Urothelium cell line (cell line): ENCODE measurements at regions not wholly inside any gene's neighbourhood (a gene's known extent, or its start where the extent isn't known, plus 50 kb on each side); places are given as distances from the start of the nearest gene placed in this dataset.

ENCODE experiments used
- DNase-seq: peaks from one replicate; pipeline ENCODE4 v3.0.0; 2011; ENCODE audit warnings: low spot score, mixed read lengths
- FAIRE-seq: peaks from 2 replicates; lab custom pipeline; 2011; peaks lifted over from hg19 to GRCh38; lab: Jason Lieb, UNC

DNA sequence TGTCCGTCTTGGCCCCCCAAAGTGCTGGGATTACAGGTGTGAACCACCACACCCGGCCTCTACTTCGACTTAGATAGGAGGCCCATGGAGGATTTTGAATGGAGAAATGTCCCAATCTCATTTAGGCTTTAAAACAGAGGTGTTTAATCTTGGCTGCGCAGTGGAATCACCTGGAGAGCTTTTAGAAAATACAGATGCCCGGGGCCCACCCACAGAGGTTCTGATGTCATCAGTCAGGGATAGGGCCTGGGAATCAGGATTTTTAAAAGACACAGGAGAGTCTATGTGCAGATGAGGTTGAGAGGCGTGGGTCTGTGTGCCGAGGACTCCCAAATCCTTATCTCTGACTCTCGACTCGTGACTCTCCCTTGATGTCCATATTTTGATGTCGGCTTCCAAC, 124.0 kb upstream of the BOD1 start:
- DNase-seq (no peak), FAIRE-seq (no peak)

- FAIRE-seq = no peak
- DNase-seq = no peak
Observed at GRCh38 chr5:173741087-173741486, 124.6 kb upstream of the BOD1 start.

- FAIRE-seq (no peak), DNase-seq (no peak)
Observed at GRCh38 chr5:173741729-173742431, 125.4 kb upstream of the BOD1 start.

- FAIRE-seq (no peak), DNase-seq (no peak)
Observed at GRCh38 chr5:173742432-173742816, 126.0 kb upstream of the BOD1 start.

DNA sequence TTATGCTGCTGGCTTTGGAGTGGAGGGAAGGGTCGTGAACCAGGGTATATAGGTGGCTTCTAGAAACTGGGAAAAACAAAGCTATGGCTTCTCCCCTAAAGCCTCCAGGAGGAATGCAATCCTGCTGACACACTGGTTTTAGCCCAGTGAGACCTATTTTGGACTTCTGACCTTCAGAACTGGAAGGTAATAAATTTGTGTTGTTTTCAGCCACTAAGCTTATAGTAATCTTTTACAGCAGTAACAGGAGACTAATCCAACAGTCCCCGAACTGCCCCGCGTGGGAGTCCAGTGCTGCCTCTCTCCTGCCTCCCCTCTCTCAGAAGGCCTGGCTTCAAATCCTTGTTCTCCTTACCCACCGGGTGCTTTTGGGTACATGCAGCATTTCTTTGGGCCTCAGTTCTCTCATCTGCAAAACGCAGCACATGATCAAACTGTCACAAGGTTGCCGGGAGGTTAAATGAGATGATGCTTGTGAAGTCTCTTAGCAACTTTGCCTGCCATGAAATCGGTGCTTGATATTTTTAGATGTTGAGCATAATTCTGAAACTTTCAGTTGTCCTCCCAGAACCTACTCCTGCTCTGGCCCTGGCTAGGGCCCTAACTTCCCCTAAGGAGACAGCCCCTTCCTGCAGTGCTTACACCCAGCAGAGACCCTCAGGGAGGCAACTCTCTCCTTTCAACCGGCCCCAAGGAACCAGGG, 127.3 kb upstream of the BOD1 start:
- DNase-seq (no peak), FAIRE-seq (no peak)

DNA sequence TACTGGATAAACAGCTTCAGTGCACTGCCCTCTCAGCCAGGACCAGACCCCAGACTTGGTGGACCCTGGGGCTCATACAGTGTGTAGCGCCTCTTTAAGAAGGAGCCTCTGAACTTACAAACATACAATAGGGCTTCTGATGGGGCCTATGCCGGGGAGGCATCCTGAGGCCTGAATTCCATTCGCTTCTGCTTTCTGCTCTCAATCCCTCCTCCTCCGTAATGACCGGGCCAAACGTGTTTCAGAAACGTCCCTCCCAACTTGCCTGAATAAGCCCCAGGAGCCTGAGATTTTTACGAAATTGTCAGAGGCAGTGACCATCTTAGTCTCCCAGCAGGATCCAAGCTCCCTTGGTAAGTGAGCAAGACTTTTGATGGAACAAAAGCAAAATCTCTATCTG, 128.1 kb upstream of the BOD1 start:
- no peak for FAIRE-seq
- no peak for DNase-seq

DNA sequence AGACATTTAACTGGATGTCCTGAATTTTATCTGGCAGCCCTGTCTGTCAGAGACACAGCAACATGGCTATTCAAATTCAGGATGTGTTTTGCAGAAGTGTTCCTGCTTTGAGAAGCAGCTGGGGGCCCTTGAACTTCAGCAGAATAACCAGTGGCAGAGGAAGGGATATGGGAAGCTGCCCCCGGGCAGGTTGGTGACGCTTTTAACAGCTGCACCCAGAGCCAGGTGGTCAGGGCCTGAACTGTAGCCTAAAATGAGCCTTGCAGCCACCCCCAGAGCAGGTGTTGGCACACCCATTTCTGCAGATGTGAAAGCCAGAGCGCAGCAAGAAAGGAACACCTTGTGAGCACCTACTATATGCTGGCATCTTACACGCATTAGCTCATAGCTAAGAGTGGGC, 128.7 kb upstream of the BOD1 start:
- DNase-seq = no peak
- FAIRE-seq = no peak

DNA sequence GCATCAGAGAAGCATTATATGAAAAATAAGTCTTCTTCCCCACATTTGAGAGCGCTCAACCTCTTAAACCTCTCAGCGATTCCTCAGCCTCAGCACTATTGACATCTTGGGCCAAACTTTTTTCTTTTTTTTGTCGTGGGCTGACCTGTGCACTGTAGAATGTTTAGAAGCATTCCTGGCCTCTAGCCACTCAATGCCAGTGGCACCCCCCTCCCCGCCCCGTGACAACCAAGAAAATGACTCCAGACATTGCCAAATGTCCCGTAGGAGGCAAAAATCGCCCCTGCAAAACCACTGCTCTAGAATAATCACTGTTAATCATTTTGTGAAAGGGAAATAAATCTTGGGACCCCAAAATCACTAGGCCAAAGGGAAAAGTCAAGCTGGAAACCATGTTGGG, 129.1 kb upstream of the BOD1 start:
- DNase-seq (no peak), FAIRE-seq (no peak)

DNA sequence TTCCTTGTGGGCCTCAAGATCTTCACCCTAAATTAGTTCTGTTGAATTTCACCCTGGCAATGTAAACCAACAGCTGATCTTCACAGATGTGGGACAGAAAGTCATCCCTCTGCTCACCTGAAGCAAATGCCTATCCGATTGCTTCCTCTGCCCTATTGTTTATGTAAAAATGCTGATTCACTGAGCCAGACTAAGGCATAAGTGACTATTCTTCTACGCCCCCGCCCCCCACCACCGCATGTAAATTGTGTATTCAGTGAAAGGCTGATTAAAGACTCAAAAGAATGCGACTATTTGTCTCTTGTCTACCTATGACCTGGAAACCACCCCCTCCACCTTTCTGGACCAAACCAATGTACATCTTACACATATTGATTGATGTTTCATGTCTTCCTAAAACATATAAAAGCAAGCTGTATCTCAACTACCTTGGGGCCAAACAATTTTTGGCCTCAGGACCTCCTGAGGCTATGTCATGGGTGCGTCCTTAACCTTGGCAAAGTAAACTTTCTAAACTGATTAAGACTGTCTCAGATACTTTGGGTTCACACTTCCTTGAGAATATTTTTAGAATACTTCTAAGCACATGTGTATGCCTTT, 129.7 kb upstream of the BOD1 start:
- DNase-seq = no peak
- peak; percentile 48 for FAIRE-seq

GRCh38 chr5:173747876-173748275, 131.4 kb upstream of the BOD1 start:
- no peak for FAIRE-seq

DNA sequence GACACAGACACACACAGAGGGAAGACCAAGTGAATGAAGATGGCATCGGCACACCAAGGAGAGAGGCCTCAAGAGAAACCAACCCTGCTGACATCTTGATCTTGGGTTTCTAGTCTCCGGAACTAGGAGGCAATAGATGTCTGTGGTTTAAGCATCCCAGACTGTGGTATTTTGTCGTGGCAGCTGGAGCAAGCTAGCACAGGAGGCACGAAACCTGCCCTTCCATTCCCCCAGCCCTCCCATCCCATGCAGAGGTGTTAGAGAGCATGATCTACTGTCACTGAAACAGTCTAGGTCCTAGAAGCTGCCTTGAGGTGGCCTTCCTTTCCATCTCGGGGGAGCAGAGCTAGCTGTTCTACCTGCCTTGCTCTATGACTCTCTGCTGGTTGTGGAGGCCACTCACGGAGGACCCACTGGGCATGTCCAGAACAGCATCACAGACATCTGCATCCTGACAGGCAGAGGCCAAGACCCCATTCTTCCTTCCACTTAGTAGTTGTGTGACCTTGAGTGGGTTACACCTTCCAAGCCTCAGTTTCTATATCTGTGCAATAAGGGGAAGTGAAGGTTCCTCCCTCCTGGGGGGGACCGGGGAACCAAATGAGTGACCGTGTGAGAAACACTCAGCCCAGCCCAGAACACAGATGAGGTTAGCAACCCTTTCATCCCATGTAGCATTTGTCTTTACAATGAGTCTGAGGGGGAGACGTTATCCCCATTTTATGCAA, 134.3 kb upstream of the BOD1 start:
- DNase-seq = no peak
- no peak for FAIRE-seq

More at GRCh38 chr5:173747876-173748275, 131.4 kb upstream of the BOD1 start:
- no peak for DNase-seq

DNA sequence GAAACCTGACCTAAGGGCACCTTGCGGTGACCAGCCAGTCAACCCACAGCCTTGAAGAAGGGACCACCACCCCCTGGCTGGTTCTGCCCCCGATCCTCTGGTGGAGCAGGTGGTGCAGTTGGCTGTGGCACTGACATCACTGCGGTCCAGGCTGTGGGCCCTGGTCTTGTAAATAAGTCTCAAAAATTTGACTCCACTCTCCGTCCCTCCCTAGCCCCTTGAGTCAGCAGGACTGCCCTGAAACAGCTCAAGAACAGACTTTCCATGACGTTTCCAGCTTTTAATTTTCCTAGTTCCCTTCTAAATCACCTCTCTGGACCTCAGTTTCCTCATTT, 134.8 kb upstream of the BOD1 start:
- no peak for DNase-seq
- no peak for FAIRE-seq

DNA sequence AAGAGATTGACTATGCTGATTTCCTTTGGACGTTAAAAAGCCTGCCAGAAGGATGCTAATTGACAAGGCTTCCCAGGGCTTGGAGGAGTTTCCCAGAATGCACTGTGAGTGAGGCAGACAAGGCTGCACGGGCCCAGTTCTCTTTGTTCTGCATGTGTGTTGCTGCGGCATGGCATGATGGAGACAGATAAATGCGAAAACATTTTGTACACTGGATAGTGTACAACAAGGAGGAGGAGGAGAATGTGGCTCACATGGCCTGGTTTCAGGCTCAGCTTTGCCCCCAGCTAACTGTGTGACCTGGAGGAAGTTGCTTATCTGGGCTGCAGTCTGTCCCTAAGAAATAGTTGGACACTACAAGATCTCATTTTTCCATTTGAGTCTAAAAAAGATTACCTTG, 135.5 kb upstream of the CPEB4 start:
- DNase-seq = no peak
- FAIRE-seq = no peak

- no peak for FAIRE-seq
Observed at GRCh38 chr5:173753307-173754168, 134.6 kb upstream of the CPEB4 start.

GRCh38 chr5:173755319-173755718, 132.8 kb upstream of the CPEB4 start:
- FAIRE-seq = no peak
- no peak for DNase-seq

More at GRCh38 chr5:173753307-173754168, 134.6 kb upstream of the CPEB4 start:
- no peak for DNase-seq

- DNase-seq = no peak
- no peak for FAIRE-seq
Observed at GRCh38 chr5:173757403-173758209, 130.5 kb upstream of the CPEB4 start.

GRCh38 chr5:173758676-173759075, 129.5 kb upstream of the CPEB4 start:
- no peak for FAIRE-seq
- peak; percentile 41 for DNase-seq

- DNase-seq = no peak
- no peak for FAIRE-seq
Observed at GRCh38 chr5:173759691-173760090, 128.5 kb upstream of the CPEB4 start.

GRCh38 chr5:173760461-173761177, 127.5 kb upstream of the CPEB4 start:
- DNase-seq (no peak), FAIRE-seq (no peak)
